ENCODE measurements at regions not wholly inside any gene's neighbourhood (a gene's known extent, or its start where the extent isn't known, plus 50 kb on each side); places are given as distances from the start of the nearest gene placed in this dataset.

DNA sequence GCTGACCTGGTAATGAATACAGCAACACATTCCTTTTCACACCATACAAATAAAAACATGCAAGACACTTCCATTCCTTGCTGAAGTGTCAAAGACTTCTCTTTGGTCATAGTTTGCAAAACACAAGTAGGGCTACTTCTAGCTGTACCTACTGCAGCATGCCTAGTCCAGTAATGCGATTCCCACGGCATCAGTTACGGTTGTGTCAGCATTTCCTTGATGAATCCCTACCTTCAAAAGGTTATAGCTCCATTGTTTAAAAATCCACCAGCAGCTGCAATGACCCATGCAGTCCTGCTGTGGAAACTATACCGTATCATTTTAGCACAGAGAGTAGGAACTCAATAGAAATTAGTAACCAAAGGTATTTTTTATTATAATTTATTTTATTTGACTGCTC lies 1371.5 kb downstream of the EPHA7 start:
- FAIRE-seq (no peak), ATAC-seq (no peak), DNase-seq (ENCODE audit: low read depth, low spot score) (no peak)
- intact Hi-C loops (cut with micrococcal nuclease; ENCODE audit: unreplicated experiment): no loop called here
- RAD21 ChIA-PET (ENCODE audit: unreplicated experiment): interaction anchor here (1.0 to 2.0 kb wide), 4 partner anchors 13 to 562 kb away, joined by 3 to 7 read pairs (median 3); no protein-coding TSS in a partner anchor
- Histone ChIP-seq H2AFZ (ENCODE audit: control insufficient read depth, low read depth, low read length) (no peak overlapping the region), H3K4me3 (no peak overlapping the region), H4K20me1 (ENCODE audit: control insufficient read depth, insufficient read depth) (no peaks in the 10 kb centered on the region), H3K79me2 (ENCODE audit: control insufficient read depth, insufficient read depth, low read length) (no peaks in the 10 kb centered on the region), H3K36me3 (ENCODE audit: control insufficient read depth in 2 of 2, insufficient read depth in 2 of 2, low read length in 1 of 2) (no peaks in the 10 kb centered on the region), H3K4me2 (ENCODE audit: control insufficient read depth, insufficient read depth) (no peak overlapping the region), H3K4me1 (ENCODE audit: control insufficient read depth, insufficient read depth, low read length) (no peaks in the 10 kb centered on the region), H3K27me3 (replicated peaks in 1 of 2; ENCODE audit: control insufficient read depth in 2 of 2, insufficient read depth in 2 of 2, low read length in 1 of 2) (no peaks in the 10 kb centered on the region), H3K27ac (ENCODE audit: control insufficient read depth, insufficient read depth) (no peak overlapping the region), H3K9ac (ENCODE audit: control insufficient read depth, insufficient read depth, low read length) (no peak overlapping the region), H3K9me3 (replicated peaks; ENCODE audit: control insufficient read depth, insufficient read depth, low read length) (no peaks in the 10 kb centered on the region)
- no TSS peak for BruUV-seq (replicated peaks)
- POLR2A ChIA-PET: no interaction called here
- CTCF ChIA-PET: interaction anchor here (0.7 to 1.2 kb wide), 3 partner anchors 64 to 160 kb away, joined by 3 read pairs; no protein-coding TSS in a partner anchor
- TF ChIP-seq, protein P1, sequence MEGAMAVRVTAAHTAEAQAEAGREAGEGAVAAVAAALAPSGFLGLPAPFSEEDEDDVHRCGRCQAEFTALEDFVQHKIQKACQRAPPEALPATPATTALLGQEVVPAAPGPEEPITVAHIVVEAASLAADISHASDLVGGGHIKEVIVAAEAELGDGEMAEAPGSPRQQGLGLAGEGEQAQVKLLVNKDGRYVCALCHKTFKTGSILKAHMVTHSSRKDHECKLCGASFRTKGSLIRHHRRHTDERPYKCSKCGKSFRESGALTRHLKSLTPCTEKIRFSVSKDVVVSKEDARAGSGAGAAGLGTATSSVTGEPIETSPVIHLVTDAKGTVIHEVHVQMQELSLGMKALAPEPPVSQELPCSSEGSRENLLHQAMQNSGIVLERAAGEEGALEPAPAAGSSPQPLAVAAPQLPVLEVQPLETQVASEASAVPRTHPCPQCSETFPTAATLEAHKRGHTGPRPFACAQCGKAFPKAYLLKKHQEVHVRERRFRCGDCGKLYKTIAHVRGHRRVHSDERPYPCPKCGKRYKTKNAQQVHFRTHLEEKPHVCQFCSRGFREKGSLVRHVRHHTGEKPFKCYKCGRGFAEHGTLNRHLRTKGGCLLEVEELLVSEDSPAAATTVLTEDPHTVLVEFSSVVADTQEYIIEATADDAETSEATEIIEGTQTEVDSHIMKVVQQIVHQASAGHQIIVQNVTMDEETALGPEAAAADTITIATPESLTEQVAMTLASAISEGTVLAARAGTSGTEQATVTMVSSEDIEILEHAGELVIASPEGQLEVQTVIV (IDR thresholded peaks at IDR 0.05; ENCODE audit: borderline replicate concordance, partially characterized antibody): no peak
- 10% methylated on average over 4 of the region's 4 CpGs for WGBS (ENCODE audit: insufficient coverage, insufficient replicate concordance, low lambda C conversion rate, missing lambda C conversion rate)
- SMC1A ChIA-PET (ENCODE audit: uncharacterized antibody, unreplicated experiment): interaction anchor here (1.0 to 2.6 kb wide), 12 partner anchors 8 to 221 kb away, joined by 3 to 11 read pairs (median 6); no protein-coding TSS in a partner anchor
- in situ Hi-C loops (cut with MboI): no loop called here

DNA sequence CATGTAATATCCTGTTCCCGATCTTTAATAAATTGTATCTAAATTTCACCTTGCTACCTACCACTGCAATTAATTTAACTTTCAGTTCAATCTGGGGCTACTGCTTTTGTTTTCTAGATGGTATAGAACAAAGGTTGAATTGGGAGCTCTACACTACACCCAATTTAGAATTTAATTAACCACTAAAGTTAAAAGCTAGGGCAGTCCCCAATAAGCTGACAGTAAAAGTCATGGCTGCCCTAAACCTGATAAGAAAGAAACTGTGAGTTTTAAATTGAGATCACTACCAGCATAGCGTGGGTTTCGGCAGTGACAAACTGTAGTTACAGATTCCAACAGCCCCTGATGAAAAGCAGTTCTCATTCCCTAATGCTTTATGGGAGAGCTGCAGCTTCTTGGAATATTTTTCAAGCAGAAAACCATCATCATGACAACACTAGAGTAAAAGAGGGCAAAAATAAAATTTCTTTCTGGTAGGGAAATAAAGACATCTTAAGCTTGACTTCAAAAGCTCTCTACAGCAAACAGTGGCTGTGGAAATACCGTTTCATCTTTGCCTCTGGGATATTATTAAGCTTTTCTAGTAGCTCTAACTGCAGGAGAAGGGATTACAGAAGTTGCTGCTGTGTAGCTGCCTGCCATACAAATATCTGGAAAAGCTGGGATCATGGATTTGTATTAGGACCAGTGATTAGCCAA lies 1372.1 kb downstream of the EPHA7 start:
- 45% methylated on average over 4 of the region's 4 CpGs for WGBS (ENCODE audit: insufficient coverage, insufficient replicate concordance, low lambda C conversion rate, missing lambda C conversion rate)
- Histone ChIP-seq H3K36me3 (ENCODE audit: control insufficient read depth in 2 of 2, insufficient read depth in 2 of 2, low read length in 1 of 2) (no peaks in the 10 kb centered on the region), H3K4me3 (no peak overlapping the region), H4K20me1 (ENCODE audit: control insufficient read depth, insufficient read depth) (no peaks in the 10 kb centered on the region), H3K79me2 (ENCODE audit: control insufficient read depth, insufficient read depth, low read length) (no peaks in the 10 kb centered on the region), H3K27me3 (replicated peaks in 1 of 2; ENCODE audit: control insufficient read depth in 2 of 2, insufficient read depth in 2 of 2, low read length in 1 of 2) (no peaks in the 10 kb centered on the region), H3K9me3 (replicated peaks; ENCODE audit: control insufficient read depth, insufficient read depth, low read length) (no peaks in the 10 kb centered on the region), H3K4me1 (ENCODE audit: control insufficient read depth, insufficient read depth, low read length) (no peaks in the 10 kb centered on the region), H2AFZ (ENCODE audit: control insufficient read depth, low read depth, low read length) (no peak overlapping the region), H3K4me2 (ENCODE audit: control insufficient read depth, insufficient read depth) (no peak overlapping the region), H3K9ac (ENCODE audit: control insufficient read depth, insufficient read depth, low read length) (no peak overlapping the region), H3K27ac (ENCODE audit: control insufficient read depth, insufficient read depth) (no peak overlapping the region)
- in situ Hi-C loops (cut with MboI): no loop called here
- BruUV-seq (replicated peaks): no TSS peak
- DNase-seq (ENCODE audit: low read depth, low spot score) (no peak), FAIRE-seq (no peak), ATAC-seq (peak; percentile 57)
- RAD21 ChIA-PET (ENCODE audit: unreplicated experiment): interaction anchor here (0.7 to 2.0 kb wide), 8 partner anchors 9 to 732 kb away, joined by 3 to 7 read pairs (median 3); no protein-coding TSS in a partner anchor
- SMC1A ChIA-PET (ENCODE audit: uncharacterized antibody, unreplicated experiment): interaction anchor here (1.0 to 2.6 kb wide), 13 partner anchors 8 to 220 kb away, joined by 3 to 11 read pairs (median 5); no protein-coding TSS in a partner anchor
- POLR2A ChIA-PET: interaction anchor here (0.7 kb wide), 1 partner anchor 423 kb away, joined by 3 read pairs; no protein-coding TSS in a partner anchor
- TF ChIP-seq, protein P2, sequence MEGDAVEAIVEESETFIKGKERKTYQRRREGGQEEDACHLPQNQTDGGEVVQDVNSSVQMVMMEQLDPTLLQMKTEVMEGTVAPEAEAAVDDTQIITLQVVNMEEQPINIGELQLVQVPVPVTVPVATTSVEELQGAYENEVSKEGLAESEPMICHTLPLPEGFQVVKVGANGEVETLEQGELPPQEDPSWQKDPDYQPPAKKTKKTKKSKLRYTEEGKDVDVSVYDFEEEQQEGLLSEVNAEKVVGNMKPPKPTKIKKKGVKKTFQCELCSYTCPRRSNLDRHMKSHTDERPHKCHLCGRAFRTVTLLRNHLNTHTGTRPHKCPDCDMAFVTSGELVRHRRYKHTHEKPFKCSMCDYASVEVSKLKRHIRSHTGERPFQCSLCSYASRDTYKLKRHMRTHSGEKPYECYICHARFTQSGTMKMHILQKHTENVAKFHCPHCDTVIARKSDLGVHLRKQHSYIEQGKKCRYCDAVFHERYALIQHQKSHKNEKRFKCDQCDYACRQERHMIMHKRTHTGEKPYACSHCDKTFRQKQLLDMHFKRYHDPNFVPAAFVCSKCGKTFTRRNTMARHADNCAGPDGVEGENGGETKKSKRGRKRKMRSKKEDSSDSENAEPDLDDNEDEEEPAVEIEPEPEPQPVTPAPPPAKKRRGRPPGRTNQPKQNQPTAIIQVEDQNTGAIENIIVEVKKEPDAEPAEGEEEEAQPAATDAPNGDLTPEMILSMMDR (IDR thresholded peaks at IDR 0.05 in 2 of 3, conservative IDR thresholded peaks at IDR 0.05 in 1 of 3; ENCODE audit: control insufficient read depth in 2 of 3, extremely low read depth in 1 of 3, insufficient read depth in 1 of 3, low read depth in 3 of 3, low read length in 3 of 3): no peak
- TF ChIP-seq MTA2 (IDR thresholded peaks at IDR 0.05; ENCODE audit: low read depth): peak; percentile 91
- TF ChIP-seq JUND (IDR thresholded peaks at IDR 0.05; ENCODE audit: low read depth, low read length): no peak
- TF ChIP-seq ZNF274 (IDR thresholded peaks at IDR 0.05; ENCODE audit: insufficient read depth, insufficient read length): no peak
- no peak for TF ChIP-seq CHD1 (IDR thresholded peaks at IDR 0.05; ENCODE audit: low read depth, low read length)
- TF ChIP-seq MXI1 (IDR thresholded peaks at IDR 0.05; ENCODE audit: low read depth, low read length): no peak
- intact Hi-C loops (cut with micrococcal nuclease; ENCODE audit: unreplicated experiment): no loop called here
- CTCF ChIA-PET: interaction anchor here (0.6 to 1.2 kb wide), 6 partner anchors 9 to 966 kb away, joined by 3 to 4 read pairs (median 3); no protein-coding TSS in a partner anchor

Data from GM12878 (cell line).